K562 (cell line): ENCODE measurements at regions not wholly inside any gene's neighbourhood (a gene's known extent, or its start where the extent isn't known, plus 50 kb on each side); places are given as distances from the start of the nearest gene placed in this dataset.

Source experiments
- CTCF ChIP-seq, 3 experiments: IDR thresholded peaks in 2 of 3; conservative IDR thresholded peaks in 1 of 3; 2 replicates each; pipeline ENCODE4 v1.5.1; 2011 to 2012; ENCODE audit warnings: low read length in 3 of 3, mild to moderate bottlenecking in 3 of 3, control low read depth in 2 of 3, improper control_type of control experiment in 1 of 3, inconsistent platforms in 1 of 3, low read depth in 1 of 3, mixed read lengths in 1 of 3, moderate library complexity in 1 of 3; ENCODE audit not compliant: insufficient read depth in 2 of 3
- EZH2 ChIP-seq: IDR thresholded peaks from 2 replicates; pipeline ENCODE4 v1.6.1; 2012; ENCODE audit warnings: low read depth, mild to moderate bottlenecking, inconsistent platforms, low read length, borderline replicate concordance
- HDAC6 ChIP-seq: IDR thresholded peaks from 2 replicates; pipeline ENCODE4 v1.6.1; 2012; ENCODE audit warnings: low read depth, mild to moderate bottlenecking, control low read depth, inconsistent platforms, low read length, moderate library complexity
- MEIS2 ChIP-seq: fragments of 450-650 bp; IDR thresholded peaks from 2 replicates; pipeline ENCODE4 v1.6.1; 2014; ENCODE audit warnings: mild to moderate bottlenecking; ENCODE audit not compliant: partially characterized antibody
- NFIC ChIP-seq: fragments of 450-650 bp; IDR thresholded peaks from 2 replicates; pipeline ENCODE4 v1.6.1; 2017; ENCODE audit warnings: mild to moderate bottlenecking, inconsistent platforms
- RBFOX2 ChIP-seq: fragments of 200-400 bp; formaldehyde crosslinking; IDR thresholded peaks from 2 replicates; pipeline ENCODE4 v1.6.1; 2017; ENCODE audit warnings: low read depth, mild to moderate bottlenecking, low read length, moderate library complexity
- RBM39 ChIP-seq: fragments of 200-400 bp; formaldehyde crosslinking; optimal IDR thresholded peaks from 2 replicates; pipeline ENCODE3; 2018; ENCODE audit warnings: low read depth, low read length
- RCOR1 ChIP-seq, 2 experiments: IDR thresholded peaks; 2 replicates each; pipeline ENCODE4 v1.6.1; 2012; ENCODE audit warnings: low read depth in 2 of 2, low read length in 2 of 2, borderline replicate concordance in 1 of 2, improper control_type of control experiment in 1 of 2
- SMARCC2 ChIP-seq: fragments of 450-650 bp; IDR thresholded peaks from 2 replicates; pipeline ENCODE4 v1.6.1; 2017; ENCODE audit warnings: antibody characterized with exemption, moderate library complexity, mild to moderate bottlenecking, low read depth
- USF2 ChIP-seq: sonication (generic); formaldehyde crosslinking; IDR thresholded peaks from 2 replicates; pipeline ENCODE4 v1.5.0; 2020; ENCODE audit warnings: missing genetic modification reagents

GRCh38 chr10:78982726-78983125 lies 86.0 kb upstream of the ZMIZ1 start:
- TF ChIP-seq MEIS2 = no peak
- no peak for TF ChIP-seq RBM39
- TF ChIP-seq RBFOX2 = no peak
- no peak for TF ChIP-seq EZH2
- no peak for TF ChIP-seq CTCF (IDR thresholded peaks at IDR 0.05 in 2 of 3, conservative IDR thresholded peaks at IDR 0.05 in 1 of 3; ENCODE audit: insufficient read depth in 2 of 3, low read depth in 1 of 3, low read length in 3 of 3)
- TF ChIP-seq HDAC6 = no peak
- TF ChIP-seq NFIC = no peak
- TF ChIP-seq RCOR1 (IDR thresholded peaks at IDR 0.05; ENCODE audit: borderline replicate concordance in 1 of 2, low read depth in 2 of 2, low read length in 2 of 2) = no peak
- no peak for TF ChIP-seq USF2 (CRISPR knock-in tag)
- TF ChIP-seq SMARCC2 = no peak
